Testis (tissue), 2 donors: ENCODE measurements at regions not wholly inside any gene's neighbourhood (a gene's known extent, or its start where the extent isn't known, plus 50 kb on each side); places are given as distances from the start of the nearest gene placed in this dataset.

ENCODE experiments used
- DNase-seq: peaks from one replicate; pipeline ENCODE4 v3.0.0-alpha.2; 2019
- H3K27ac ChIP-seq, 2 donors: fragments of 200-600 bp; sonication (generic); one replicate each; pipeline ENCODE4 v1.5.1; 2019
- H3K27me3 ChIP-seq: fragments of 200-600 bp; sonication (generic); one replicate; pipeline ENCODE4 v1.5.1; 2019
- H3K36me3 ChIP-seq: fragments of 200-600 bp; sonication (generic); one replicate; pipeline ENCODE4 v1.5.1; 2017; ENCODE audit warnings: low read depth; ENCODE audit errors: missing control alignments
- H3K4me1 ChIP-seq: fragments of 200-600 bp; sonication (generic); one replicate; pipeline ENCODE4 v1.5.1; 2019
- H3K4me3 ChIP-seq, 2 donors: fragments of 200-600 bp; sonication (generic); one replicate each; pipeline ENCODE4 v1.5.1; 2017 to 2019
- H3K9me3 ChIP-seq: fragments of 200-600 bp; sonication (generic); one replicate; pipeline ENCODE4 v1.5.1; 2017
- POLR2A ChIP-seq: fragments of 450-650 bp; IDR thresholded peaks from one replicate; pipeline ENCODE4 v1.6.1; 2017; ENCODE audit warnings: antibody characterized with exemption, mild to moderate bottlenecking, moderate library complexity
- WGBS, 2 donors: methylation state at CpG; one replicate each; pipeline ENCODE4 v1.1.5; 2018; 5-methylcytosine and 5-hydroxymethylcytosine counted together
- intact Hi-C: fragments of 100-400 bp; cut with DNase I; formaldehyde crosslinking; loops from one replicate; pipeline ENCODE4 v1.15.1; 2023; ENCODE audit warnings: low total_unique reads
- TF ChIP-seq, protein P1 (sequence below), 3 experiments: fragments of 450-650 bp in 2 of 3; fragments of 200-600 bp in 1 of 3; sonication (generic) in 1 of 3; IDR thresholded peaks; one replicate each; pipeline ENCODE4 v1.5.1; 2016 to 2019; ENCODE audit warnings: antibody characterized with exemption in 3 of 3, mild to moderate bottlenecking in 2 of 3, moderate library complexity in 1 of 3

DNA sequence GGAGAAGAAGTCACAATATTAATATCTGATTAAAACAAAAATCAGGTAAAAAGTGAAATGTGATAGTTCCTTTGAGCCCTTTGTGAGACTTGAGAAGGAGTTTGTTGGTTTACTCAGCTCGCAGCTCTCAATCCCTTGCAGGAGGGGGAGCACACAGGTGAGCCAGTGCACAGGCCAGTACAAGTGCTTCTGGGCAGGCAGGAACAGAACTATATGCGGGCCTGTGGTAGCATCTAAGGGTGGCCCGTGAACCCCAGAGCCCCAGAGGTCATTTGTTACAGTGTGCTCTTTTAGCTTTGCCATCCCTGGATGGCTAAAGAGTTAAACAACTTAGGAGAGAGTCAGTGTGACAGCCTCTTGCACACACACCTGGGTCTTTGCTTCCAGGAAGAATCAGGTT, 215.3 kb upstream of the EDIL3 start:
- Histone ChIP-seq H3K27me3 (no peaks in the 10 kb centered on the region), H3K27ac (no peak overlapping the region), H3K36me3 (no peaks in the 10 kb centered on the region), H3K4me3 (no peak overlapping the region), H3K4me1 (no peaks in the 10 kb centered on the region), H3K9me3 (no peaks in the 10 kb centered on the region)
- intact Hi-C loops: no loop called here
- TF ChIP-seq, protein P1, sequence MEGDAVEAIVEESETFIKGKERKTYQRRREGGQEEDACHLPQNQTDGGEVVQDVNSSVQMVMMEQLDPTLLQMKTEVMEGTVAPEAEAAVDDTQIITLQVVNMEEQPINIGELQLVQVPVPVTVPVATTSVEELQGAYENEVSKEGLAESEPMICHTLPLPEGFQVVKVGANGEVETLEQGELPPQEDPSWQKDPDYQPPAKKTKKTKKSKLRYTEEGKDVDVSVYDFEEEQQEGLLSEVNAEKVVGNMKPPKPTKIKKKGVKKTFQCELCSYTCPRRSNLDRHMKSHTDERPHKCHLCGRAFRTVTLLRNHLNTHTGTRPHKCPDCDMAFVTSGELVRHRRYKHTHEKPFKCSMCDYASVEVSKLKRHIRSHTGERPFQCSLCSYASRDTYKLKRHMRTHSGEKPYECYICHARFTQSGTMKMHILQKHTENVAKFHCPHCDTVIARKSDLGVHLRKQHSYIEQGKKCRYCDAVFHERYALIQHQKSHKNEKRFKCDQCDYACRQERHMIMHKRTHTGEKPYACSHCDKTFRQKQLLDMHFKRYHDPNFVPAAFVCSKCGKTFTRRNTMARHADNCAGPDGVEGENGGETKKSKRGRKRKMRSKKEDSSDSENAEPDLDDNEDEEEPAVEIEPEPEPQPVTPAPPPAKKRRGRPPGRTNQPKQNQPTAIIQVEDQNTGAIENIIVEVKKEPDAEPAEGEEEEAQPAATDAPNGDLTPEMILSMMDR (IDR thresholded peaks at IDR 0.05): no peak
- TF ChIP-seq POLR2A: no peak
- DNase-seq: no peak
- 23 to 63% methylated on average over 3 of the region's 3 CpGs for WGBS, 2 donors

DNA sequence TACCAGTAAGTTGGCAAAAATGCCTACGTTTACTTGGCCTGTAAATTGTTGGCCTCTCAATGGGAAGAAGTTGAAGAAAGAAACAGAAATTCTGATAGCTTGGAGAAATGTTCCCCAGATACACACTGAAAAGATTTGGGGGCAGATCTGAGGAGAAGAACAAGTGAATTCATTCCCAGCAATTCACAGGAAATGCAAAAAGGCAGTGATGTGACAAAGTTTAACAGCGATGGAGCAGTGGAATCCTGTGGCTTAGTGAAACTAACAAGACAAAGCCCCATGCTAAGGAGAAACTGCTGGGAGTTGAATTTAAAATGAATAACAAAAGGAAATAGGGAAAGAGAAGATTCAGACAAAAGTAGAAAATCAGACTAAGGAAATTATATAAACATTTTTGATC, 213.2 kb upstream of the EDIL3 start:
- no peak for DNase-seq
- intact Hi-C loops: no loop called here
- H3K4me1 ChIP-seq: no peaks in the 10 kb centered on the region
- TF ChIP-seq, protein P1 (IDR thresholded peaks at IDR 0.05): no peak
- TF ChIP-seq POLR2A: no peak
- no peak overlapping the region for H3K4me3 ChIP-seq
- WGBS, 2 donors: 81 to 82% methylated on average over 2 of the region's 2 CpGs
- no peaks in the 10 kb centered on the region for H3K36me3 ChIP-seq
- H3K27me3 ChIP-seq: no peaks in the 10 kb centered on the region
- no peaks in the 10 kb centered on the region for H3K9me3 ChIP-seq
- no peak overlapping the region for H3K27ac ChIP-seq

DNA sequence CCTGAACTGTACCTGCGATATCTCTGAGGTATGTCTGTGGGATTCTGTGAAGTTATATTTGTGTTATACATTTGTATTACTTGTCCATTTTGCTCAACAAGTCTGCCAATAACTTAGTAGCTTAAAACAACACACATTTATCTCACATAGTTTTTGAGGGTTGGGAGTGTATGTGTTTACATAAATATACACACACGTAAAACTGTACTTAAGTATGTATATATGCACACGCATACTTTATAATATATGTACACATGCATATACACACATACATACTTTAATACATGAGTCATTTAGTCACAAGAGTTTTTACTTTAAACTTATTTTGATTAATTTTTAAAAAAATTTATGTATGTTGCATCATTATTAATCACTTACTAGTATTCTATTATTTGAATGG, 205.9 kb upstream of the EDIL3 start:
- TF ChIP-seq POLR2A: no peak
- TF ChIP-seq, protein P1 (IDR thresholded peaks at IDR 0.05): no peak
- 91 to 92% methylated on average over 3 of the region's 3 CpGs for WGBS, 2 donors
- DNase-seq: no peak
- Histone ChIP-seq H3K27ac (no peak overlapping the region), H3K36me3 (no peaks in the 10 kb centered on the region), H3K4me3 (no peak overlapping the region), H3K4me1 (no peaks in the 10 kb centered on the region), H3K9me3 (no peaks in the 10 kb centered on the region), H3K27me3 (no peaks in the 10 kb centered on the region)
- intact Hi-C loops: no loop called here

DNA sequence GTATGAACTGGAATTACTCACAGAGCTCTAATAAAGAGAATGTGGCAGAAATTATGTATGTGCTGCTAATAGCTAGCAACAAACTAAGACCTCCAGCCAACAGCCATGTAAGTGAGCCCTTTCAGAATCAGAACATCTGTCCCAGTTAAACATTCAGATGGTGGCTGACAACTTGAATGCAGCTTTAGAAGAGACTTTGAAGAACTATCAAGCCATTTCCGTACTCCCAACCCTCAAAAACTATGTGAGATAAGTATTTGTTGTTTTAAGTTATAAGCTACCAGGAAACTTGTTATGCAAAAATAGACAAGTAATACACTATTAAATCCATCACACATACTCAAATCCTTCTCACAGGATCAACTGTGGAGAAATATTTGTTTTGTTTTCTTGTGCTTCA, 205.2 kb upstream of the EDIL3 start:
- intact Hi-C loops: no loop called here
- no peaks in the 10 kb centered on the region for H3K36me3 ChIP-seq
- no peak overlapping the region for H3K27ac ChIP-seq
- no peaks in the 10 kb centered on the region for H3K27me3 ChIP-seq
- 89% methylated on average over 1 of the region's 1 CpG for WGBS, 2 donors
- TF ChIP-seq, protein P1 (IDR thresholded peaks at IDR 0.05): no peak
- TF ChIP-seq POLR2A: no peak
- DNase-seq: no peak
- no peaks in the 10 kb centered on the region for H3K9me3 ChIP-seq
- H3K4me1 ChIP-seq: no peaks in the 10 kb centered on the region
- no peak overlapping the region for H3K4me3 ChIP-seq

DNA sequence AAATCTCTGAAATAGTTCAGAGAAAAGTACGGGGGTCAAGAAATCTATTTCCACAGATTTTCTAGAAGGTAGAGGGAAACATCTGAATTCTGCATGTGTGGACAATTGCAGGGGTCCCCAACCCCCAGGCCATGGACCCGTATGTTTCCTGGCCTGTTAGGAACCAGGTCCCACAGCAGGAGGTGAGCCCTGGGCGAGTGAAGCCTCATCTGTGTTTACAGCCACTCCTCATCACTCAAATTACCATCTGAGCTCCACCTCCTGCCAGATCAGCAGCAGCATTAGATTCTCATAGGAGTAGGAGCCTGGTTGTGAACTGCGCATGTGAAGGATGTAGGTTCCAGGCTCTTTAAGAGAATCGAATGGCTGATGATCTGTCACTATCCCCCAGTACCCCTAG, 200.5 kb upstream of the EDIL3 start:
- 77 to 88% methylated on average over 5 of the region's 5 CpGs for WGBS, 2 donors

More for the DNA sequence above, 200.5 kb upstream of the EDIL3 start:
- Histone ChIP-seq H3K4me3 (no peak overlapping the region), H3K4me1 (no peaks in the 10 kb centered on the region), H3K27ac (no peak overlapping the region), H3K27me3 (no peaks in the 10 kb centered on the region), H3K36me3 (no peaks in the 10 kb centered on the region), H3K9me3 (no peaks in the 10 kb centered on the region)
- DNase-seq: no peak
- TF ChIP-seq POLR2A: no peak
- TF ChIP-seq, protein P1 (IDR thresholded peaks at IDR 0.05): no peak
- intact Hi-C loops: no loop called here
